Daoy (cell line): ENCODE measurements at regions not wholly inside any gene's neighbourhood (a gene's known extent, or its start where the extent isn't known, plus 50 kb on each side); places are given as distances from the start of the nearest gene placed in this dataset.

Source experiments
- DNase-seq: peaks from one replicate; pipeline ENCODE4 v3.0.0-alpha.2; 2015; ENCODE audit warnings: low read depth

DNA sequence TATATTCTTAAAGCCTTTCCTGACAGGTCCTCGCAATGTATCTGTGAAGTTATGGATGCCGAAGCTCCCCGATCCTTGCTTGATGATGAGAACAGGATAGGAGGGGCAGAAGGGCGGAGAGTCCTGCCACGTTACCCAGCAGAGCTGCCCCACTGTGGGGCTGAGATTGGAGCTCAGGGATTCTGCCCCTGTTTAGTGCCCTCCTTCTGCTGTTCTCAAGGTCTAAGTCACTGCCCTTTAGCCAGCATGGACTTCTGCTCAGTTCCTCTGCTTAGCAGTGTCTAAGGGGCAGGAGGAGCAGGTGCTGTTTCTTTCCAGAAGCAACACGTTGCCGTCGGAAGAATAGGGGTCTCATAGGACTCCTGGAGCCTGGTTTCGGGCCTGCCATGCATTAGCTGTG lies 164.2 kb upstream of the B3GAT1 start:
- DNase-seq = no peak

DNA sequence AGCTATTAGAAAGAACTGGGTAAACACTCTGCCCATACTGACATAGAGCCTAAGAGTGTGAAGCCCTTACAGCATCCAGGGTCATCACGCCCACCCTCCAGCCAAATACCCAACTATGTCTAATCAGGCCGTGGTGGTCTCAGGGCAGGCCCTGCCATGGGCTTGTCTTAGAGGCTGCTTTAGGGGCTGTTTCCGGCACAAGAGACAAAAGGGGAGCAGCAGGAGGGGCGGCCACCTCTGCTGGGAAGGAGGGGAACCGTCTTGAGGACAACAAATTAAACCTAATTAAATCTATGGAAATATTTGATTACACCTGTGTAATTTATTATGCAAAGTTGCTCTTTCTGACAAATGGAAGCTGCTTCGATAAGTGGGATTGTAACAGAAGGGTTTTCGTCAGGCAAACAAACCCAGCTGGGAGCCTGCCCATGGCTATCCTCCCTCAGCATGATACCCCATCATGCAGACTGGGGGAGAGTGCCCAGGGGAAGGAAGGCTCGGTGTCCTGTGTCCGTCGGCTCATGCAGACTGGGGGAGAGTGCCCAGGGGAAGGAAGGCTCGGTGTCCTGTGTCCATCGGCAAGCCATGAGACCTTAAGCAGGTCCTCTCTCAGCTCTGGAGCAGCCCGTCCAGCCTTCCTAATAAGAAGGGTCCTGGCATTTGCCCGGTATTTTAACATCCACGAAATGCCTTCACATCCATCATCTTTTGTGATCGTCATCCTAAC lies 163.6 kb upstream of the B3GAT1 start:
- DNase-seq = no peak

GRCh38 chr11:134574947-134575346 lies 162.9 kb upstream of the B3GAT1 start:
- DNase-seq = no peak

DNA sequence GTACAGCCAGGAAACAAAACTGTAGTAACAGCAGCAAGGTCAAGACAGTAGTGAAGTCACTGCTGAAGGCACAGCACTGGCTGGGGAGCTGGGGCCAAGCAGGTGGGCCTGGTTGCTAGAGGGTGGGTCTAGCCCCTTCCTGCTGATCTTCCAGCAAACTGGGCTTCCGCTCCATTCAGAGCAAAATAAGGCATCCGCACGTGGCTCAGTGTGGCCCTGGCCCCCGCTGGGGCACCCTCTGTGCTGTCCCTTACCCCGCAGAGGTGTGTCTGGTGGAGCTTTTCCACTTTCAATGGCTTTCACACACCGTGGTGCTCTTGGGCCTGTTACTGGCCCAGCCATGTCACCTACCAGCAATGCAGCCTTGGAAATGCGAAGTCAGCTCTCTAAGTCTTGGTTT lies 162.4 kb upstream of the B3GAT1 start:
- DNase-seq = no peak

DNA sequence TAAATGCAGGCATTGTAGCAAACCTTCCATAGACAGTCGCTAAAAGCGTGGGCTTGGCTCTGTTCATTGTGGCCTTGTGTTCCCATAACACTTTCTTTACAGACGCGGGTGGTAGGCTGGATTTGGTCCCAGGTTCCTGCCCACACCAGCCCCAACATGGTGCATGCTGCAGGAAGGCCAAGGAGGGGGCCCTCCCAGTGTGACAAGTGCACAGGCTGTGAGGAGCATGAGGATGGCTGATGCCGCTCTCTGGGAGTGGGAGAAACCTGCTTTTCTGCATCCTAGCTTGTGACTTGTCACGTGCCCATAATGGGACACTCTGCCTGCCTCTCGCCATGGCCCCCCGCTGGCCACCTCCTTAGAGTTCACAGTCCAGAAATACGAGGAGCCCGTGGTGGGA lies 161.8 kb upstream of the B3GAT1 start:
- no peak for DNase-seq

DNA sequence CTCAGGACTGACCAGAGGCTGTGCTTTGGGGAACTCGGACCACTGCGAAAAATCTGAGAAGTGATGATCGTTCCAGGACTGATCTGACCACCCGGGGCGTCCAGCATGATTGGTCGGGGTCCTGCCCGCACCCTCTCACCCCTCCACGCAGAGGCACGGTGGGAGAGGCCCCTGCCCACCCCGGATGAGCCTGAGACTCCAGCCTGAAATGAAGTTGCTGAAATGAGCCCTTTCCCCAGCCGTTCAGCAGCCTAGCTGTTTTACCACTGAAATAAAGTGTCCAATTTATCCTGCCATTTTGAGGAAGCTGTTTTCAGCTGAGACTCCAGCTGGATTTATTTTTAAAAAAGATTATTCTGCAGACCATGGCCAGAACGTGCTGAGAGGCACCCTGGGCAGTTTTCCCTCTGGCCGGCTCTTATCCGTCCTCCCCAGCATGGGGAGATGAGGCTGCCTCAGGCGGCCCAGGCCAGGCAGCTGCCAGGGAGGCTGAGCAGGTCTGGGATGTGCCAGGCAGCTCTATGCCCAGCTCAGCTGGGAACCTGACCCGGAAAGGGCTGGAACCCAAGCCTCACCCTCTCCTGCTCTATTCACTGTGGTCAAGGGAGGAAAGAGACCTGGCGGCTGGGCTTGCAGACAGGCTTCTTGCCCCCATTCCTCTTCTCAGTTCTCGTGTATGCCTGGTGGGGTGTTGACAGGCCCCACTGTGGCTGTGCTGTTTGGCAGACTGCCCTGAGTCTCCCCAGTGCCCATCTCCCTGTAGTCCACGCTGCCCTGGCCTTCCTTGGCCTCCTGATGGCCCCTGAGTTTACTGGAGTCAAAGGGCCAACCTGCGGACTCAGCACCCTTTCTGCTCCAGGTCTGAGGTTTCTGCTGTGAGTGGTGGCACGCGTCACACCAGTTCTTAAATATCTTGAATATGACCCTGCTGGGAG lies 161.0 kb upstream of the B3GAT1 start:
- no peak for DNase-seq

DNA sequence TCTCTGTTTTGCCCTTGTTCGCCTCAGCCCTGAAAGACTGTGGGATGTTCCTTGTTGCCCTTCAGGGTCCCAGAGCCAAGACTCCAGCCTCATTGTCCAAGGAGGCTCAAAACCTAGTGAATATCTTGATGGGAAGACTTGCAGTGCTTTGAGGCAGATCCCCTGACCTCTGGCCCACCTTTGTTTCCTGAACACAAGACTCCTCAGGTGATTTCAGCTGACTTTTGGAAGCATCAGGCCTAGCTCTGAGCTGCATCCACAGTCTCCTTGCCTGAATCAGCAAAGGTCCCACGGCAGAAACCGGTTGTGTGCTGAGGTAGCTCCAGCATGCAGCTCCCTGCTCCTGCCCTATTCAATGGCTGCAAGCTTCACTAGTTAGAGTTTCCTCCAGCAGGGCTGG lies 159.3 kb upstream of the B3GAT1 start:
- DNase-seq = no peak

- DNase-seq = no peak
Measured at GRCh38 chr11:134569195-134569594, 157.2 kb upstream of the B3GAT1 start.

GRCh38 chr11:134566311-134566710 lies 154.3 kb upstream of the B3GAT1 start:
- DNase-seq = no peak

DNA sequence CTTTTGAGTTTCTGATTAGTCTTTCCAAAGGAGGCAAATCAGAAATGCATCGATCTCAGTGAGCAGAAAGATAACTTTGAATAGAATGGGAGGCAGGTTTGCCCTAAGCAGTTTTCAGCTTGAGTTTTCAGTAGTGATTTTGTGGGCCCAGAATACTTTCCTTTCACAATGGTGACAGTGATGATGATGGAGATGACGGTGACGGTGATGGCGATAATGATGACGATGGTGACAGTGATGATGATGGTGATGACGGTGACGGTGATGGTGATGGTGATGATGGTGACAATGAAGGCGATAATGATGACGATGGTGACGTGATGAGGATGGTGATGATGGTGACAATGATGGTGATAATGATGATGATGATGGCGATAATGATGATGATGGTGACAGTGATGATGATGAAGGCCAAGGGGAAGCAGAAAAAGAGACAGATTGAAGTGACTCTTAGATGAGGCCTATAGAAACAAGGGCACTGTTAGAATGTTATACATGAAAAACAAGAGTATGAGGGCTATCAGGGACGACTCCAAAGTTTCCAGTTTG lies 153.4 kb upstream of the B3GAT1 start:
- DNase-seq = no peak

DNA sequence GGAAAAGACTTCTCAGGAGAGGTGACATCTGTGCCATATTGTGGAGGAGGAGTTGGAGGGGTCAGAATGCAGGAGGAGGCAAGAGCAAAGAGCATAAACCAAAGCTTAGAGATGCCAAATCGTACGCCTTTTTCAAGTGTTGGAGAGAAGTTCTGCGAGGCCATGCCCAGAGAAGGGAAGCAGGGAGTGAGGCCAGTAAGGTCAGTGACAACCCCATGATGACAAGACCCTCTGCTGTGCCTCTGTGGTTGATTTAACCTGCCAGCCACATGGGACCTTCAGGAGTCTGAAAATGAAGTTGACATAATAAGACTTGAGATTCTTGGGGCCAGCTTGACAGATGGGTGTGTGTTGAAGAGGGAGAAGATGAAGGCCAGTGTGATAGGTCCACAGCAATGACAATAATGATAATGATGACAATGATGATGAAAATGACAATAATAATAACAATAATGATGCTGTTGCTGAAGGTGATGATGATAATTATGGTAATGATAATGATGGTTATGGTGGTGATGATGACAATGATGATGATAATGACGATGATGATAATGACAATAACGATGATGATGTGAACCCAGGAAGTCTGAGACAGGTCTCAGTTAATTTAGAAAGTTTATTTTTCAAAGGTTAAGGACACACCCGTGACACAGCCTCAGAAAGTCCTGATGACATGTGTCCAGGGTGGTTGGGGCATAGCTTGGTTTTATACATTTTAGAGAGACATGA lies 152.6 kb upstream of the B3GAT1 start:
- DNase-seq = no peak

DNA sequence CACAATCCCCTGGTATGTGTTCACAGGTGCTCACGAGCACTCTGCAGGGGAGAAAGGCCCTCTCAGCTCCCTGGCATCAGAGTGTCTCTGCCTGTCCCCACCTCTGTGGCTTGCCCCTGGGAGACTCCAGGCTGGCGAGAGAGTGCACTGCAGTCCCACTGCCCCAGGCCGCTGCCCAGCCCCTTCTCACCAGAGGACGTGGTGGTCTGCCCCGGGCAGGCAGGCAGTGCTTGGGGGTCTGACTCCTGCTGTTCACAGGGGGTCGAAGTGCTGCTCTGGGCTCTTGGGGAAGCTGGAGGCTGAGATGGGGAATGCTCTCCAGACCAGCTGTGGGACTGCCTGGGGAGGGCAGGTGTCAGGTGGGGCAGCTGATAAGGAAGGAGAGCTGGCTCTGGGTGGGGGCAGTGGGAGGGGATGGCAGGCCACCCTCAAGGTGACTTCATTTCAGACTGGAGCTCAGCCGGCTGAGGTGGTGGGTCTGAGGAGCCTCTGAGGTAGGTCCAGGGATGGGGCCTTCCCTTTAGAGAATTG lies 151.0 kb upstream of the B3GAT1 start:
- DNase-seq = no peak

DNA sequence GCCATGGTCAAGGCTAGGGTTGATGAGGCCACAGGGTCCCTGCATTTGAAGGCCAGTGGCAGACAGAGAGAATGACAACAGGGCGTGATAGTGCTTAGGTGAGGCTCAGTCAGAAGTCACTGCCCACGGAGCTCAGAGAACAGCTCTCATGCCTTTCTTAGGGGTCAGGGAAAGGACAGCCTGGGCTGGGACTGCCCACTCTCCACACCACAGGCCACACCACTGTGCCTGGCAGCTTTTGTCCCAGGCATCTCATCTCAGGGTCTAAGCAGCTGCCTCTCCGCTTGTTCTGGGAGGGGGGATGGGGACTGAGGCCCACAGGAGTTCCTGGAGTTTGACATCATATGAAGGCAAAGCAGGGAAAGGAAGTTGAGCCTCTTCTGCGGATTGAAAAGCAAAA lies 150.2 kb upstream of the B3GAT1 start:
- no peak for DNase-seq

- DNase-seq = no peak
Measured at GRCh38 chr11:134561331-134561720, 149.3 kb upstream of the B3GAT1 start.

DNA sequence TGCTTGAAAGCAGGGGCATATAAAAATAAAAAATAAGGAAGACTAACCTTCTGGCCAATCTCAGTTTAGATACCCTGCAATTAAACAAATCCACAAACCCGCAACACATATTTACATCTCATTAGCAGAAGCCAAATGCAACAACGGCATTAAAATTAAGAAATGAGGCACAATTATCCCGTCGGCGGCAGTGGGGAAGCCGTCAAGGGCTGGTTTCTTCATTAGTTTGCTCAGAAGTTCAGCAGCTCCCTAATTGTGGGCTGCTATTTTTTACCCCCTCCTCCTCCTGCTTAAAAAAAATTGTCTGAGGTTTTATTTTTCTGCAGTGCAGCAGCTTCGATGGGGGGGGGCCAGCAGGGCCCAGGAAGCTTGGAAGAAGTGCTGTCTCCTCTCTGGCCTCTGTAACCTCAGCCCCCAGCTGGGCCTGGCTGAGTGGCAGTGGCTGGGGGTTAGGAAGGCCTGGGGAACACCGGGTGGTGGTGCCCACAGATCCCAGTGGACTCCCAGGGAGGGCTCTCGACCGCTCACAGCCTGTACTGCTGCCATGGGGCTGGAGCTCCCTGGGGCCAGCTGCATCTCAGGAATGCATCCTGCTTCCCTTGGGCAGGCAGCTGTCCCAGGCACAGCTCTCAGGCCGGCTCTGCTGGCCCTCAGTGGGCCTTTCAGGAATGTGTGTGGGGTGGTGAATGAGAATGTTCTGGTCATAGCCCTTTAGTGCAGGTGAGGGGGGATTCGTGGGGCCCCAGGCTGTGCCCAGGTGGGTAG lies 148.7 kb upstream of the B3GAT1 start:
- no peak for DNase-seq

DNA sequence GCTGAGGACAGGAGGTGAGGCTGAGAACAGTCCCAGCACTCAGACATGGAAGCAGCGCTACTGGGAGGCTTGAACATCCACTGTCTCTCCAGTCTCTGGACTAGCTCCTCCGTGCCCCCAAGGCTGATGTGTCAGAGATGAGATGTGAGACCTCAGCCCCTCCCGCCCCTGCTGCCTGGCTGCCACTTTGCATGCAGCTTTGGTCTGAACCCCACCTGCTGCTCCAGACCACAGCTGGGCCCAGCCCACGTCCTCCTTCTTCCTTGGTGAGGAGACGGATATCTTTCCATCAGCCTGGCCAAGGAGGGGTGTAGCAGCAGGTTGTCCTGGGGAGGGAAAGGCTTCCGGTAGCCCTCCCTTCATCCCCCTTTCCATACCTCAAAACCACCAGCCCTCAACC lies 148.0 kb upstream of the B3GAT1 start:
- DNase-seq = peak; percentile 30

- no peak for DNase-seq
Measured at GRCh38 chr11:134559602-134559962, 147.5 kb upstream of the B3GAT1 start.

- no peak for DNase-seq
Measured at GRCh38 chr11:134558916-134559601, 147.0 kb upstream of the B3GAT1 start.

DNA sequence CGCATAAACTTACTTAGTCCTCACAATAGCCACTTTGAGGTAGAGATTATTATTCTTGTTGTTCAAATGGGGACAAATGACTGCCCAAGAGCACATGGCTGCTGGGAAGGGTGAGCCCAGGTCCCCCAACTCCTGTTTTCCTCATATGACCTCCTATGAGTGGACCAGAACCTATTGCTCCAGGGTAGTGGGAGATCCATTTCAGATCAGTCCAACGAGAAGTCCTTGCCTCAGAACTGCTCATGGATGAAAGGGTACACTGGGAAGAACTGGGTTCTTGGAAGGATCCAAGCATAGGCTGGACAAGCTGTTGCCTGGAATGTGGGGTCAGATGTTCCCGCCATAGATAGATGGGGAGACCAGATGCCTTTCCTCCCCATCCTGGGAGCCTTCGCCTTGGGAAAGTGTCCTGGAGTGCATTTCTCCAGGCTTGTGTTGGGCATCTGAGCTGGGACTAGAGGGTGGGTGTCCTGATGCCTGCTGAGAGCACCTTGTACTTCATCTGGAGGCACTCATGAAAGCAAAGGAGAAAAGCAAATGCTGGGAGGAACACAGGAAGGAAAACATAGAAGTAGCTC lies 146.3 kb upstream of the B3GAT1 start:
- no peak for DNase-seq

GRCh38 chr11:134557571-134558257 lies 145.7 kb upstream of the B3GAT1 start:
- DNase-seq = no peak
